Thyroid gland (tissue), 4 donors: ENCODE measurements at regions not wholly inside any gene's neighbourhood (a gene's known extent, or its start where the extent isn't known, plus 50 kb on each side); places are given as distances from the start of the nearest gene placed in this dataset.

Experiments used
- DNase-seq, 2 donors: peaks; one replicate each; pipeline ENCODE4 v3.0.0-alpha.2; 2019
- H3K27ac ChIP-seq, 3 donors: fragments of 200-600 bp; sonication (generic); 1 replicate in 2 of 3; 2 replicates in 1 of 3; pipeline ENCODE4 v1.5.1; 2016 to 2019; ENCODE audit warnings: mild to moderate bottlenecking in 1 of 3, moderate library complexity in 1 of 3
- H3K27me3 ChIP-seq: fragments of 200-600 bp; sonication (generic); one replicate; pipeline ENCODE4 v1.5.1; 2019
- H3K36me3 ChIP-seq, 2 donors: fragments of 200-600 bp; sonication (generic); one replicate each; pipeline ENCODE4 v1.5.1; 2016 to 2019
- H3K4me1 ChIP-seq, 2 donors: fragments of 200-600 bp; sonication (generic); one replicate each; pipeline ENCODE4 v1.5.1; 2017 to 2019
- H3K4me3 ChIP-seq, 3 donors: fragments of 200-600 bp; sonication (generic); replicated peaks in 1 of 3; 1 replicate in 2 of 3; 2 replicates in 1 of 3; pipeline ENCODE4 v1.5.1; 2016; ENCODE audit warnings: mild to moderate bottlenecking in 1 of 3
- H3K9me3 ChIP-seq: fragments of 200-600 bp; sonication (generic); one replicate; pipeline ENCODE4 v1.5.1; 2017
- POLR2A ChIP-seq, 2 donors: fragments of 450-650 bp; IDR thresholded peaks; one replicate each; pipeline ENCODE4 v1.6.1; 2017; ENCODE audit warnings: antibody characterized with exemption in 2 of 2, mild to moderate bottlenecking in 2 of 2, moderate library complexity in 1 of 2
- WGBS, 2 donors: methylation state at CpG; one replicate each; pipeline ENCODE4 v1.1.5; 2017; 5-methylcytosine and 5-hydroxymethylcytosine counted together
- intact Hi-C: fragments of 100-400 bp; cut with DNase I; formaldehyde crosslinking; loops from one replicate; pipeline ENCODE4 v1.15.1; 2023
- TF ChIP-seq, protein P1 (sequence below), 6 experiments: fragments of 200-600 bp in 3 of 6; fragments of 450-650 bp in 3 of 6; sonication (generic) in 3 of 6; IDR thresholded peaks; one replicate each; pipeline ENCODE4 v1.5.1; 2016 to 2019; ENCODE audit warnings: antibody characterized with exemption in 6 of 6, mild to moderate bottlenecking in 2 of 6, inconsistent platforms in 1 of 6, moderate library complexity in 1 of 6

DNA sequence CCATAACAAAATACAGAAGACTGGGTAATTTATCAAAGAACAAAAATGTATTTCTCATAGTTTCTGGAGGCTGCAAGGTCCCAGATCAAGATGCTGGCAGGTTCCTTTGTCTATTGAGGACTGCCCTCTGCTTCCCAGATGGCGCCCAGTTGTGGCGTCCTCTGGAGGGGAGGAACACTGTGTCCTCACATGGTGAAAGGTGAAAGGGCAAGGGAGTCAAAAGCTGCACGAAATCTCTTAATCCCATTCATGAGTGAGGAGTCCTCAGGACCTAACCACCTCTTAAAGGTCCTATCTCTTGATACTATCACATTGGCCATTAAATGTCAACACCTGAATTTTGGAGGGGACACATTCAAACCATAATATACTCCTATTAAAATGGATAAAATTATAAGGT, 79.3 kb upstream of the IRF2BP2 start:
- Histone ChIP-seq H3K4me3 (no peak overlapping the region), H3K9me3 (no peaks in the 10 kb centered on the region), H3K4me1 (peaks cover 1 to 3% of the 10 kb centered on the region in 2 donors), H3K27ac (no peak overlapping the region), H3K27me3 (no peaks in the 10 kb centered on the region), H3K36me3 (no peaks in the 10 kb centered on the region)
- intact Hi-C loops, result no loop called here
- no peak for DNase-seq
- 82 to 87% methylated on average over 3 of the region's 3 CpGs for WGBS, 2 donors
- TF ChIP-seq, protein P1, sequence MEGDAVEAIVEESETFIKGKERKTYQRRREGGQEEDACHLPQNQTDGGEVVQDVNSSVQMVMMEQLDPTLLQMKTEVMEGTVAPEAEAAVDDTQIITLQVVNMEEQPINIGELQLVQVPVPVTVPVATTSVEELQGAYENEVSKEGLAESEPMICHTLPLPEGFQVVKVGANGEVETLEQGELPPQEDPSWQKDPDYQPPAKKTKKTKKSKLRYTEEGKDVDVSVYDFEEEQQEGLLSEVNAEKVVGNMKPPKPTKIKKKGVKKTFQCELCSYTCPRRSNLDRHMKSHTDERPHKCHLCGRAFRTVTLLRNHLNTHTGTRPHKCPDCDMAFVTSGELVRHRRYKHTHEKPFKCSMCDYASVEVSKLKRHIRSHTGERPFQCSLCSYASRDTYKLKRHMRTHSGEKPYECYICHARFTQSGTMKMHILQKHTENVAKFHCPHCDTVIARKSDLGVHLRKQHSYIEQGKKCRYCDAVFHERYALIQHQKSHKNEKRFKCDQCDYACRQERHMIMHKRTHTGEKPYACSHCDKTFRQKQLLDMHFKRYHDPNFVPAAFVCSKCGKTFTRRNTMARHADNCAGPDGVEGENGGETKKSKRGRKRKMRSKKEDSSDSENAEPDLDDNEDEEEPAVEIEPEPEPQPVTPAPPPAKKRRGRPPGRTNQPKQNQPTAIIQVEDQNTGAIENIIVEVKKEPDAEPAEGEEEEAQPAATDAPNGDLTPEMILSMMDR (IDR thresholded peaks at IDR 0.05), result no peak
- TF ChIP-seq POLR2A (IDR thresholded peaks at IDR 0.05), result no peak

DNA sequence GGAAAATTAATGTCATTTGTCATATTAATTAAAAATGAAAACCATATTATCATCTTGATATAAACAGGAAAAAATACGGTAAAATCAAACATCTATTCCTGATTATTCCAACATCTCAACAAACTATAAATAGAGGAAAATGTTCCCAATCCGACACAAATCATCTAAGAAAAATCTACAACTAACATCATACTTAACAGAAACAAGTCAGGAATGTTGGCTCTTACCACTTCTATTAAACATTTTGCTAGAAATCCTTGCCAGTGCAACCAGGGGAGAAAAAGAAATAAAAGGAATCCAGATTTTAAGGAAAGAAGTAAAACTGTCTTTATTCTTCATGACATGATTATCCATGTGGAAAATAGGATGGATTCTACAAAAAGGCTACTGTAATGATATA, 77.0 kb upstream of the IRF2BP2 start:
- H3K36me3 ChIP-seq, result no peaks in the 10 kb centered on the region
- TF ChIP-seq POLR2A (IDR thresholded peaks at IDR 0.05), result no peak
- TF ChIP-seq, protein P1 (IDR thresholded peaks at IDR 0.05), result no peak
- H3K9me3 ChIP-seq, result no peaks in the 10 kb centered on the region
- 82 to 84% methylated on average over 2 of the region's 2 CpGs for WGBS, 2 donors
- intact Hi-C loops, result no loop called here
- no peaks in the 10 kb centered on the region for H3K27me3 ChIP-seq
- no peak for DNase-seq
- H3K27ac ChIP-seq, result no peak overlapping the region
- no peak overlapping the region for H3K4me3 ChIP-seq
- H3K4me1 ChIP-seq, result peaks cover 4 to 11% of the 10 kb centered on the region in 2 donors

DNA sequence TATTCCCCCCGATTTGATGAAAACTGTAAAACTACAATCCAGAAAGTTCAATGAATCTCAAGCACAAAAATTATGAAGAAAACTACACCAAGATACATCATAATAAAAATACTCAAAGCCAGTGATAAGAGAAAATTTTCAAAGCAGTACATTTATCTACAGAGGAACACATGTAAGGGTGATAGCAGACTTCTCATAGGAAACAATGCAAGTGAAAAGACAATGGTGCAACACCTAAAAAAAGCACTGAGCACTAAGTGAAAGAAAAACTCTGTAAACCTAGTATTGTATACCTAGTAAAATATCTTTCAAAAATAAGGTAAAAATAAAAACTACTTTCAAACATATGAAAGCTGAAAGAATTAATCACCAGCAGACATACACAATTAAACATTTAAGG, 76.1 kb upstream of the IRF2BP2 start:
- no peak overlapping the region for H3K27ac ChIP-seq
- DNase-seq, result no peak
- intact Hi-C loops, result no loop called here
- no peaks in the 10 kb centered on the region for H3K27me3 ChIP-seq
- H3K4me1 ChIP-seq, result peaks cover 4 to 11% of the 10 kb centered on the region in 2 donors
- H3K9me3 ChIP-seq, result no peaks in the 10 kb centered on the region
- H3K36me3 ChIP-seq, result no peaks in the 10 kb centered on the region
- TF ChIP-seq, protein P1 (IDR thresholded peaks at IDR 0.05), result no peak
- no peak for TF ChIP-seq POLR2A (IDR thresholded peaks at IDR 0.05)
- 98 to 99% methylated on average over 1 of the region's 1 CpG for WGBS, 2 donors
- H3K4me3 ChIP-seq, result no peak overlapping the region

DNA sequence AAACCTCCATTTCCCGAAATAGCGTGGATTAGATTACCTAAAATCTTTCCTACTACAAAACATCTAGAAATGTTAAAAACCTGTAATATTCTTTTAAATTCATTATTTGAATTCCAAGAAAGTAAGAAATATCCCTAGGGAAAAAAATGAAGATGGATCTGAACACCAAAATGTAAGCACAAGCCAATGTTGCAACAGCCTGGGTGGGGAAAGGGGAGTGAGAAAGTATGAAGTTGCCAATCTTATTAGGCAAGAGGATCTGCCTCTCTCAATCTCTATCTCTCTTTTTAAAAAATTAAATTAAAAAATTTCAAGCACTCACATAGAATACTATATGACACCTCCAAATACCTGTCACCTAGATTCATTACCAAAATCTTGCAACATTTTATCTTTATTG, 74.9 kb upstream of the IRF2BP2 start:
- Histone ChIP-seq H3K27ac (no peak overlapping the region), H3K4me3 (no peak overlapping the region), H3K36me3 (no peaks in the 10 kb centered on the region), H3K9me3 (no peaks in the 10 kb centered on the region), H3K4me1 (peaks cover 4 to 11% of the 10 kb centered on the region in 2 donors), H3K27me3 (no peaks in the 10 kb centered on the region)
- no peak for DNase-seq
- intact Hi-C loops, result no loop called here
- TF ChIP-seq, protein P1 (IDR thresholded peaks at IDR 0.05), result no peak
- TF ChIP-seq POLR2A (IDR thresholded peaks at IDR 0.05), result no peak
- 98% methylated on average over 2 of the region's 2 CpGs for WGBS, 2 donors

DNA sequence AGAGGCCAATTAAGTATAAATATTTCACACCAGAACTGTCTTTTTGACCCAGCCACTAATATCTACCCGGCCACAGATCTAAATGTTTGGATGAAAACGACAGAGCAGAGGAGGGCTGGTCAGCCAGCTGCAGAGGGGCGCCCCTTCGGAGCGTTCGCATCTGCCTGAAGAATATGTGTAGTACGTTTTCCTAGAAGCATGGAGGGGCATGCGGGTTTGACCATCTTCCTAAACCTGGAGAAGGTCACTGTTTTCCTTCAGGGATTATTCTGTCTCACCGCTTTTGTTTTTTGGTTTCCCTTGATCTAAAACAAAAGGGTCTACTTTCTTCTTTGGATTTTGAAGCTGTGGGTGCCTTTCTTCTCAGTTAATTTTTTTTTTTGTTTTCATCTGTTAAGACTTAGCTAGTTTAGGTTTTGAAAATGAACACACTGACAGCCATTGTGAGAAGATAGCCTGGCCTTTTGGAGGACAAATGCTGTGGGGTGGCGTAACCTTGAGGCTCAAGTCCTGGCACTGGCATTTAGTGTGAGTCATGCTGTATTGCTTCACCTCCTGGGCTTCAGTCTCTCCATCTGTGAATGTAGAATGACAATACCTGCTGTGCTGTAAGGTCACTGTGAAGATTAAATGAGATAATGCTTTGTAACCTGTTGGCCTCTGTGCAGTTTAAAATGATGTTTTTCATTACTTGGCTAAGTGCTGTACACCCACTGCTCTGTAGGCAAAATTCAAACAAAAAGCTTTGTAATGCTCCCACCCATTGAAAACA, 74.1 kb upstream of the IRF2BP2 start:
- H3K9me3 ChIP-seq, result no peaks in the 10 kb centered on the region
- H3K27me3 ChIP-seq, result no peaks in the 10 kb centered on the region
- peak; percentile 44 to 45 for DNase-seq
- WGBS, 2 donors, result 80 to 87% methylated on average over 10 of the region's 10 CpGs
- TF ChIP-seq, protein P1 (IDR thresholded peaks at IDR 0.05), result no peak
- intact Hi-C loops, result no loop called here
- H3K27ac ChIP-seq, result no peak overlapping the region
- peaks cover 4 to 11% of the 10 kb centered on the region in 2 donors for H3K4me1 ChIP-seq
- no peak overlapping the region for H3K4me3 ChIP-seq
- H3K36me3 ChIP-seq, result no peaks in the 10 kb centered on the region
